Testis (tissue), 2 donors: ENCODE measurements at regions not wholly inside any gene's neighbourhood (a gene's known extent, or its start where the extent isn't known, plus 50 kb on each side); places are given as distances from the start of the nearest gene placed in this dataset.

Experiments
- POLR2A ChIP-seq: fragments of 450-650 bp; IDR thresholded peaks from one replicate; pipeline ENCODE4 v1.6.1; 2017; ENCODE audit warnings: antibody characterized with exemption, mild to moderate bottlenecking, moderate library complexity
- TF ChIP-seq, protein P1 (sequence below), 3 experiments: fragments of 450-650 bp in 2 of 3; fragments of 200-600 bp in 1 of 3; sonication (generic) in 1 of 3; IDR thresholded peaks; one replicate each; pipeline ENCODE4 v1.5.1; 2016 to 2019; ENCODE audit warnings: antibody characterized with exemption in 3 of 3, mild to moderate bottlenecking in 2 of 3, moderate library complexity in 1 of 3

- TF ChIP-seq, protein P1, sequence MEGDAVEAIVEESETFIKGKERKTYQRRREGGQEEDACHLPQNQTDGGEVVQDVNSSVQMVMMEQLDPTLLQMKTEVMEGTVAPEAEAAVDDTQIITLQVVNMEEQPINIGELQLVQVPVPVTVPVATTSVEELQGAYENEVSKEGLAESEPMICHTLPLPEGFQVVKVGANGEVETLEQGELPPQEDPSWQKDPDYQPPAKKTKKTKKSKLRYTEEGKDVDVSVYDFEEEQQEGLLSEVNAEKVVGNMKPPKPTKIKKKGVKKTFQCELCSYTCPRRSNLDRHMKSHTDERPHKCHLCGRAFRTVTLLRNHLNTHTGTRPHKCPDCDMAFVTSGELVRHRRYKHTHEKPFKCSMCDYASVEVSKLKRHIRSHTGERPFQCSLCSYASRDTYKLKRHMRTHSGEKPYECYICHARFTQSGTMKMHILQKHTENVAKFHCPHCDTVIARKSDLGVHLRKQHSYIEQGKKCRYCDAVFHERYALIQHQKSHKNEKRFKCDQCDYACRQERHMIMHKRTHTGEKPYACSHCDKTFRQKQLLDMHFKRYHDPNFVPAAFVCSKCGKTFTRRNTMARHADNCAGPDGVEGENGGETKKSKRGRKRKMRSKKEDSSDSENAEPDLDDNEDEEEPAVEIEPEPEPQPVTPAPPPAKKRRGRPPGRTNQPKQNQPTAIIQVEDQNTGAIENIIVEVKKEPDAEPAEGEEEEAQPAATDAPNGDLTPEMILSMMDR (IDR thresholded peaks at IDR 0.05): no peak
- no peak for TF ChIP-seq POLR2A
Observed at GRCh38 chr12:13422291-13422690, 225.8 kb downstream of the EMP1 start.
